Neural cell (in vitro differentiated cells): ENCODE measurements at regions not wholly inside any gene's neighbourhood (a gene's known extent, or its start where the extent isn't known, plus 50 kb on each side); places are given as distances from the start of the nearest gene placed in this dataset.

Experiments
- H2AFZ ChIP-seq: fragments of 200-600, 300-800 bp; sonication (generic), shearing (Covaris generic); 2 replicates; pipeline ENCODE4 v1.6.0; 2014; ENCODE audit warnings: low read depth, mild to moderate bottlenecking, antibody characterized with exemption, low read length, moderate library complexity
- H3F3A ChIP-seq: fragments of 200-600 bp; shearing (Covaris generic); 2 replicates; pipeline ENCODE4 v1.6.1; 2016; ENCODE audit warnings: mild to moderate bottlenecking, moderate library complexity, mixed read lengths, antibody characterized with exemption, low read length; ENCODE audit not compliant: insufficient read depth, poor library complexity, severe bottlenecking
- H3K27ac ChIP-seq: fragments of 200-600, 300-800 bp; sonication (generic), shearing (Covaris generic); 2 replicates; pipeline ENCODE4 v1.5.1; 2014; ENCODE audit warnings: mild to moderate bottlenecking, low read length, moderate library complexity
- H3K27me3 ChIP-seq: fragments of 300-800, 200-600 bp; sonication (generic), shearing (Covaris generic); 2 replicates; pipeline ENCODE4 v1.6.0; 2014; ENCODE audit warnings: mild to moderate bottlenecking, low read depth, low read length, moderate library complexity; ENCODE audit not compliant: insufficient read depth
- H3K36me3 ChIP-seq: fragments of 300-800, 200-600 bp; sonication (generic), shearing (Covaris generic); 2 replicates; pipeline ENCODE4 v1.5.1; 2014; ENCODE audit warnings: mild to moderate bottlenecking, antibody characterized with exemption, low read length, moderate library complexity; ENCODE audit not compliant: insufficient read depth
- H3K4me2 ChIP-seq: fragments of 300-800, 200-600 bp; sonication (generic), shearing (Covaris generic); 2 replicates; pipeline ENCODE4 v1.6.0; 2014; ENCODE audit warnings: mild to moderate bottlenecking, low read length
- H3K4me3 ChIP-seq: fragments of 300-800, 200-600 bp; sonication (generic), shearing (Covaris generic); 2 replicates; pipeline ENCODE4 v1.5.1; 2014; ENCODE audit warnings: mild to moderate bottlenecking, low read length, moderate library complexity
- H3K79me2 ChIP-seq: fragments of 200-600 bp; shearing (Covaris generic); replicated peaks from 2 replicates; pipeline ENCODE4 v1.6.0; 2014; ENCODE audit warnings: mild to moderate bottlenecking, low read length, moderate library complexity; ENCODE audit not compliant: insufficient read depth
- H3K9ac ChIP-seq: fragments of 300-800, 200-600 bp; sonication (generic), shearing (Covaris generic); 2 replicates; pipeline ENCODE4 v1.6.1; 2016; ENCODE audit warnings: mild to moderate bottlenecking, low read length, mixed read lengths
- H3K9me2 ChIP-seq: fragments of 200-600 bp; shearing (Covaris generic); 2 replicates; pipeline ENCODE4 v1.6.1; 2016; ENCODE audit warnings: mild to moderate bottlenecking, low read length, mixed read lengths; ENCODE audit not compliant: insufficient read depth
- H3K9me3 ChIP-seq: fragments of 200-600, 300-800 bp; sonication (generic), shearing (Covaris generic); 2 replicates; pipeline ENCODE4 v1.6.1; 2016; ENCODE audit warnings: mild to moderate bottlenecking, mixed run types, low read length, moderate library complexity, mixed read lengths
- H4K20me1 ChIP-seq: fragments of 200-600 bp; shearing (Covaris generic); 2 replicates; pipeline ENCODE4 v1.6.1; 2016; ENCODE audit warnings: mild to moderate bottlenecking, mixed run types; ENCODE audit not compliant: insufficient read depth
- CTCF ChIP-seq: fragments of 450-650 bp; IDR thresholded peaks from 2 replicates; pipeline ENCODE4 v1.5.1; 2014; ENCODE audit warnings: antibody characterized with exemption, mild to moderate bottlenecking, moderate library complexity; ENCODE audit not compliant: poor library complexity, severe bottlenecking
- EP300 ChIP-seq: fragments of 450-650 bp; conservative IDR thresholded peaks from 2 replicates; pipeline ENCODE4 v1.6.1; 2014; ENCODE audit warnings: antibody characterized with exemption, mild to moderate bottlenecking, moderate library complexity; ENCODE audit not compliant: poor library complexity, severe bottlenecking
- EZH2 ChIP-seq: fragments of 200-600, 300-800 bp; shearing (Covaris generic), sonication (generic); IDR thresholded peaks from 2 replicates; pipeline ENCODE4 v1.6.1; 2014; ENCODE audit warnings: antibody characterized with exemption, low read length, borderline replicate concordance, mild to moderate bottlenecking; ENCODE audit not compliant: insufficient read depth, poor library complexity, severe bottlenecking
- MXI1 ChIP-seq: fragments of 450-650 bp; conservative IDR thresholded peaks from 2 replicates; pipeline ENCODE4 v1.6.1; 2014; ENCODE audit warnings: antibody characterized with exemption, mild to moderate bottlenecking; ENCODE audit not compliant: poor library complexity, severe bottlenecking
- POLR2AphosphoS5 ChIP-seq: IDR thresholded peaks from 2 replicates; pipeline ENCODE4 v1.6.1; 2012
- RAD21 ChIP-seq: fragments of 450-650 bp; conservative IDR thresholded peaks from 2 replicates; pipeline ENCODE4 v1.6.1; 2014; ENCODE audit warnings: antibody characterized with exemption, mild to moderate bottlenecking, moderate library complexity
- SMC3 ChIP-seq: fragments of 450-650 bp; conservative IDR thresholded peaks from 2 replicates; pipeline ENCODE4 v1.6.1; 2014; ENCODE audit warnings: antibody characterized with exemption, mild to moderate bottlenecking, moderate library complexity; ENCODE audit not compliant: poor library complexity
- TAF1 ChIP-seq: IDR thresholded peaks from 2 replicates; pipeline ENCODE4 v1.6.1; 2012; ENCODE audit warnings: low read depth
- TF ChIP-seq, protein P1 (sequence below): IDR thresholded peaks from 2 replicates; pipeline ENCODE4 v1.6.1; 2012; ENCODE audit warnings: borderline replicate concordance

GRCh38 chr12:113684053-113684907, 212.6 kb upstream of the LHX5 start:
- no peaks in the 10 kb centered on the region for H3K36me3 ChIP-seq
- H3K27me3 ChIP-seq, result no peaks in the 10 kb centered on the region
- no peak for TF ChIP-seq MXI1
- no peak for TF ChIP-seq SMC3
- TF ChIP-seq TAF1, result no peak
- TF ChIP-seq CTCF, result no peak
- TF ChIP-seq POLR2AphosphoS5, result no peak
- TF ChIP-seq EP300, result no peak
- TF ChIP-seq, protein P1, sequence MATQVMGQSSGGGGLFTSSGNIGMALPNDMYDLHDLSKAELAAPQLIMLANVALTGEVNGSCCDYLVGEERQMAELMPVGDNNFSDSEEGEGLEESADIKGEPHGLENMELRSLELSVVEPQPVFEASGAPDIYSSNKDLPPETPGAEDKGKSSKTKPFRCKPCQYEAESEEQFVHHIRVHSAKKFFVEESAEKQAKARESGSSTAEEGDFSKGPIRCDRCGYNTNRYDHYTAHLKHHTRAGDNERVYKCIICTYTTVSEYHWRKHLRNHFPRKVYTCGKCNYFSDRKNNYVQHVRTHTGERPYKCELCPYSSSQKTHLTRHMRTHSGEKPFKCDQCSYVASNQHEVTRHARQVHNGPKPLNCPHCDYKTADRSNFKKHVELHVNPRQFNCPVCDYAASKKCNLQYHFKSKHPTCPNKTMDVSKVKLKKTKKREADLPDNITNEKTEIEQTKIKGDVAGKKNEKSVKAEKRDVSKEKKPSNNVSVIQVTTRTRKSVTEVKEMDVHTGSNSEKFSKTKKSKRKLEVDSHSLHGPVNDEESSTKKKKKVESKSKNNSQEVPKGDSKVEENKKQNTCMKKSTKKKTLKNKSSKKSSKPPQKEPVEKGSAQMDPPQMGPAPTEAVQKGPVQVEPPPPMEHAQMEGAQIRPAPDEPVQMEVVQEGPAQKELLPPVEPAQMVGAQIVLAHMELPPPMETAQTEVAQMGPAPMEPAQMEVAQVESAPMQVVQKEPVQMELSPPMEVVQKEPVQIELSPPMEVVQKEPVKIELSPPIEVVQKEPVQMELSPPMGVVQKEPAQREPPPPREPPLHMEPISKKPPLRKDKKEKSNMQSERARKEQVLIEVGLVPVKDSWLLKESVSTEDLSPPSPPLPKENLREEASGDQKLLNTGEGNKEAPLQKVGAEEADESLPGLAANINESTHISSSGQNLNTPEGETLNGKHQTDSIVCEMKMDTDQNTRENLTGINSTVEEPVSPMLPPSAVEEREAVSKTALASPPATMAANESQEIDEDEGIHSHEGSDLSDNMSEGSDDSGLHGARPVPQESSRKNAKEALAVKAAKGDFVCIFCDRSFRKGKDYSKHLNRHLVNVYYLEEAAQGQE, result no peak
- no peak for TF ChIP-seq EZH2
- TF ChIP-seq RAD21, result no peak
- no peak overlapping the region for H3K4me3 ChIP-seq
- no peaks in the 10 kb centered on the region for H4K20me1 ChIP-seq
- H3K27ac ChIP-seq, result no peak overlapping the region
- H2AFZ ChIP-seq, result no peak overlapping the region
- H3K4me2 ChIP-seq, result no peak overlapping the region
- H3K9me2 ChIP-seq, result no peaks in the 10 kb centered on the region
- H3K9me3 ChIP-seq, result no peaks in the 10 kb centered on the region
- H3K79me2 ChIP-seq, result no peaks in the 10 kb centered on the region
- no peaks in the 10 kb centered on the region for H3F3A ChIP-seq
- H3K9ac ChIP-seq, result no peak overlapping the region

DNA sequence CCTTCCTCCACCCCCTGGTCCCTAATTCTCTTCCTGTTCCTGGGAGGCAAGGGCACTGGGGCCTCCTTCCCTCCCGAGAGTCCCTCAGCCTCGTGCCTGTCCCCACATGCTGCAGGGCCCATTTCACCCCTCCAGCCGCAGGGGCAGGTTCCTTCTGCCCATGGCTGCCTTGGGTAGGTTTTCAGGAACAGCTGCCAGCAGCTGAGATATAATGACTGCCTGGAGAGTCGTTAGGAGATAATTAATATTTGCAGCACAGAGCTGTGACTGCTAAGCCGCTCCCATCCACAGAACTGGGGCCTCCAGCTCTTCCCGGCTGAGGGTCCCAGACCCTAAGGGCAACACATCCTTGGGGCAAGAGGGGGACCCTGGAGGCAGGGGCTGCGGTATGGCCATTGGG, 211.9 kb upstream of the LHX5 start:
- Histone ChIP-seq H3K9me2 (no peaks in the 10 kb centered on the region), H3K27me3 (no peaks in the 10 kb centered on the region), H3K27ac (no peak overlapping the region), H4K20me1 (no peaks in the 10 kb centered on the region), H3K36me3 (no peaks in the 10 kb centered on the region), H3K79me2 (no peaks in the 10 kb centered on the region), H2AFZ (no peak overlapping the region), H3K9ac (no peak overlapping the region), H3K4me3 (no peak overlapping the region), H3K9me3 (no peaks in the 10 kb centered on the region), H3F3A (no peaks in the 10 kb centered on the region), H3K4me2 (no peak overlapping the region)
- TF ChIP-seq, protein P1, result no peak
